ENCODE measurements at regions not wholly inside any gene's neighbourhood (a gene's known extent, or its start where the extent isn't known, plus 50 kb on each side); places are given as distances from the start of the nearest gene placed in this dataset.

- H3K4me3 Mint-ChIP-seq: no peak overlapping the region
- DNase-seq (ENCODE audit: low read depth, low spot score): no peak
- no peaks in the 10 kb centered on the region for H3K9me3 Mint-ChIP-seq
- H3K4me1 Mint-ChIP-seq: peaks cover 13% of the 10 kb centered on the region
- H3K36me3 Mint-ChIP-seq (ENCODE audit: low read depth): peaks cover 3% of the 10 kb centered on the region
- no peak for TF ChIP-seq CTCF (conservative IDR thresholded peaks at IDR 0.05)
- no peaks in the 10 kb centered on the region for H3K27me3 Mint-ChIP-seq (ENCODE audit: low read depth)
- H3K27ac Mint-ChIP-seq (ENCODE audit: unreplicated experiment): no peak overlapping the region
These were observed 172.1 kb downstream of the SLC16A9 start for GRCh38 chr10:59537501-59537900.

- H3K27ac Mint-ChIP-seq (ENCODE audit: unreplicated experiment): no peak overlapping the region
- no peaks in the 10 kb centered on the region for H3K9me3 Mint-ChIP-seq
- peaks cover 13% of the 10 kb centered on the region for H3K4me1 Mint-ChIP-seq
- no peak for TF ChIP-seq CTCF (conservative IDR thresholded peaks at IDR 0.05)
- no peak for DNase-seq (ENCODE audit: low read depth, low spot score)
- H3K4me3 Mint-ChIP-seq: no peak overlapping the region
- H3K36me3 Mint-ChIP-seq (ENCODE audit: low read depth): no peaks in the 10 kb centered on the region
- H3K27me3 Mint-ChIP-seq (ENCODE audit: low read depth): peaks cover 2% of the 10 kb centered on the region
These were observed 173.3 kb downstream of the SLC16A9 start for GRCh38 chr10:59536167-59537014.

GRCh38 chr10:59524348-59524747 is 162.0 kb upstream of the FAM13C start:
- H3K27me3 Mint-ChIP-seq (ENCODE audit: low read depth): no peaks in the 10 kb centered on the region

GRCh38 chr10:59523851-59524250 is 161.5 kb upstream of the FAM13C start:
- Mint-ChIP-seq H3K9me3 (no peaks in the 10 kb centered on the region), H3K27me3 (ENCODE audit: low read depth) (no peaks in the 10 kb centered on the region), H3K27ac (ENCODE audit: unreplicated experiment) (no peak overlapping the region), H3K4me3 (no peak overlapping the region), H3K36me3 (ENCODE audit: low read depth) (no peaks in the 10 kb centered on the region), H3K4me1 (no peaks in the 10 kb centered on the region)
- no peak for TF ChIP-seq CTCF (conservative IDR thresholded peaks at IDR 0.05)
- no peak for DNase-seq (ENCODE audit: low read depth, low spot score)

More at GRCh38 chr10:59524348-59524747, 162.0 kb upstream of the FAM13C start:
- no peak for DNase-seq (ENCODE audit: low read depth, low spot score)
- no peaks in the 10 kb centered on the region for H3K4me1 Mint-ChIP-seq
- H3K9me3 Mint-ChIP-seq: no peaks in the 10 kb centered on the region
- no peaks in the 10 kb centered on the region for H3K36me3 Mint-ChIP-seq (ENCODE audit: low read depth)
- TF ChIP-seq CTCF (conservative IDR thresholded peaks at IDR 0.05): no peak
- no peak overlapping the region for H3K4me3 Mint-ChIP-seq
- no peak overlapping the region for H3K27ac Mint-ChIP-seq (ENCODE audit: unreplicated experiment)

GRCh38 chr10:59517996-59518395 is 155.6 kb upstream of the FAM13C start:
- no peak for TF ChIP-seq CTCF (conservative IDR thresholded peaks at IDR 0.05)
- Mint-ChIP-seq H3K4me1 (no peaks in the 10 kb centered on the region), H3K27me3 (ENCODE audit: low read depth) (peaks cover 4% of the 10 kb centered on the region), H3K27ac (ENCODE audit: unreplicated experiment) (no peak overlapping the region), H3K9me3 (no peaks in the 10 kb centered on the region), H3K4me3 (no peak overlapping the region), H3K36me3 (ENCODE audit: low read depth) (no peaks in the 10 kb centered on the region)
- DNase-seq (ENCODE audit: low read depth, low spot score): no peak

Data from neural crest cell (in vitro differentiated cells).